ENCODE measurements at regions not wholly inside any gene's neighbourhood (a gene's known extent, or its start where the extent isn't known, plus 50 kb on each side); places are given as distances from the start of the nearest gene placed in this dataset.
A peak's percentile ranks its signal among the peaks of the same experiment; 100 is the strongest.

DNA sequence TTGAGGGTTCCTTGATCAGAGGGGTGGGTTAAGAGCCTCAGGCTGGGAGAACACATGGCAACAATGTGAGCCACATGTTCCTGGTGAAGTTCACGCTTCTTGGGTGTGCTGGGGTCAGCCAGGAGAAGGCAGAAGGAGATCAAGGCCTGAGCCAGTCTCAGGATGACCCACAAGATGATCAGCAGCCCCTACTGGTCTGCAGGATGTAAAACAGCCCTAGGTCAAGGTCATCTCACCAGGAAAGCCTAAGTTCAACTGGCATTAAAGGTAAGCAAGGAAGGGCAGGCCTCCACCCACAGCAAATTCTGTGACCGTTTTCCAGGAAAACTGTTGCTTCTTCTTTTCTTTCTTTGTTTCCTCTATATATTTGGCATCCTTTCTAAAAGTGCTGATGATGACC is 156.7 kb upstream of the KIRREL3 start:
- H3K36me3 ChIP-seq (ENCODE audit: insufficient read depth) = no peaks in the 10 kb centered on the region
- H3K27ac Mint-ChIP-seq = no peak overlapping the region
- H3K27ac ChIP-seq (ENCODE audit: low read depth) = no peak overlapping the region
- H3K4me1 Mint-ChIP-seq = peaks cover 16% of the 10 kb centered on the region; the same call in 2 of the 3 replicates
- H3K27me3 ChIP-seq (ENCODE audit: insufficient read depth) = no peaks in the 10 kb centered on the region
- no peaks in the 10 kb centered on the region for H3K79me2 ChIP-seq (replicated peaks; ENCODE audit: insufficient read depth)
- H3K27me3 Mint-ChIP-seq (ENCODE audit: insufficient read depth, low read depth, poor library complexity) = peaks cover under 1% of the 10 kb centered on the region
- H3K9me3 Mint-ChIP-seq = no peaks in the 10 kb centered on the region
- no peak overlapping the region for H3K4me2 ChIP-seq
- H2AFZ ChIP-seq = no peak overlapping the region
- H3K9me2 ChIP-seq (ENCODE audit: insufficient read depth) = no peaks in the 10 kb centered on the region
- no peaks in the 10 kb centered on the region for H3K36me3 Mint-ChIP-seq (ENCODE audit: low read depth)
- no peak overlapping the region for H3K4me3 ChIP-seq
- H3K4me3 Mint-ChIP-seq = no peak overlapping the region
- H4K20me1 ChIP-seq (replicated peaks; ENCODE audit: insufficient read depth) = no peaks in the 10 kb centered on the region
- 0 out of 3 replicates have a peak, but pooled peaks have one; percentile 31 for ATAC-seq
- TF ChIP-seq ZNF331 (CRISPR knock-in tag; IDR thresholded peaks at IDR 0.05; ENCODE audit: low read depth) (no peak), CREB1 (CRISPR knock-in tag; IDR thresholded peaks at IDR 0.05; ENCODE audit: low read depth) (no peak), EZH2 (IDR thresholded peaks at IDR 0.05; ENCODE audit: low read depth, unreplicated experiment) (no peak), STAT1 (IDR thresholded peaks at IDR 0.05; ENCODE audit: unreplicated experiment) (no peak), EZH2phosphoT487 (IDR thresholded peaks at IDR 0.05; ENCODE audit: unreplicated experiment) (no peak), POLR2AphosphoS5 (IDR thresholded peaks at IDR 0.05; ENCODE audit: low read depth) (no peak)
- TF ChIP-seq, protein P1, sequence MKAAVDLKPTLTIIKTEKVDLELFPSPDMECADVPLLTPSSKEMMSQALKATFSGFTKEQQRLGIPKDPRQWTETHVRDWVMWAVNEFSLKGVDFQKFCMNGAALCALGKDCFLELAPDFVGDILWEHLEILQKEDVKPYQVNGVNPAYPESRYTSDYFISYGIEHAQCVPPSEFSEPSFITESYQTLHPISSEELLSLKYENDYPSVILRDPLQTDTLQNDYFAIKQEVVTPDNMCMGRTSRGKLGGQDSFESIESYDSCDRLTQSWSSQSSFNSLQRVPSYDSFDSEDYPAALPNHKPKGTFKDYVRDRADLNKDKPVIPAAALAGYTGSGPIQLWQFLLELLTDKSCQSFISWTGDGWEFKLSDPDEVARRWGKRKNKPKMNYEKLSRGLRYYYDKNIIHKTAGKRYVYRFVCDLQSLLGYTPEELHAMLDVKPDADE (IDR thresholded peaks at IDR 0.05) = no peak
- TF ChIP-seq, protein P2, sequence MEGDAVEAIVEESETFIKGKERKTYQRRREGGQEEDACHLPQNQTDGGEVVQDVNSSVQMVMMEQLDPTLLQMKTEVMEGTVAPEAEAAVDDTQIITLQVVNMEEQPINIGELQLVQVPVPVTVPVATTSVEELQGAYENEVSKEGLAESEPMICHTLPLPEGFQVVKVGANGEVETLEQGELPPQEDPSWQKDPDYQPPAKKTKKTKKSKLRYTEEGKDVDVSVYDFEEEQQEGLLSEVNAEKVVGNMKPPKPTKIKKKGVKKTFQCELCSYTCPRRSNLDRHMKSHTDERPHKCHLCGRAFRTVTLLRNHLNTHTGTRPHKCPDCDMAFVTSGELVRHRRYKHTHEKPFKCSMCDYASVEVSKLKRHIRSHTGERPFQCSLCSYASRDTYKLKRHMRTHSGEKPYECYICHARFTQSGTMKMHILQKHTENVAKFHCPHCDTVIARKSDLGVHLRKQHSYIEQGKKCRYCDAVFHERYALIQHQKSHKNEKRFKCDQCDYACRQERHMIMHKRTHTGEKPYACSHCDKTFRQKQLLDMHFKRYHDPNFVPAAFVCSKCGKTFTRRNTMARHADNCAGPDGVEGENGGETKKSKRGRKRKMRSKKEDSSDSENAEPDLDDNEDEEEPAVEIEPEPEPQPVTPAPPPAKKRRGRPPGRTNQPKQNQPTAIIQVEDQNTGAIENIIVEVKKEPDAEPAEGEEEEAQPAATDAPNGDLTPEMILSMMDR (conservative IDR thresholded peaks at IDR 0.05; ENCODE audit: low read depth in 2 of 2) = peak in 1 of 2 experiments; percentile 40; a peak in 2 of 4 replicates
- H3F3A ChIP-seq (replicated peaks; ENCODE audit: low read depth) = no peaks in the 10 kb centered on the region
- H3K4me1 ChIP-seq (ENCODE audit: insufficient read depth) = no peaks in the 10 kb centered on the region
- DNase-seq (ENCODE audit: low spot score) = no peak

DNA sequence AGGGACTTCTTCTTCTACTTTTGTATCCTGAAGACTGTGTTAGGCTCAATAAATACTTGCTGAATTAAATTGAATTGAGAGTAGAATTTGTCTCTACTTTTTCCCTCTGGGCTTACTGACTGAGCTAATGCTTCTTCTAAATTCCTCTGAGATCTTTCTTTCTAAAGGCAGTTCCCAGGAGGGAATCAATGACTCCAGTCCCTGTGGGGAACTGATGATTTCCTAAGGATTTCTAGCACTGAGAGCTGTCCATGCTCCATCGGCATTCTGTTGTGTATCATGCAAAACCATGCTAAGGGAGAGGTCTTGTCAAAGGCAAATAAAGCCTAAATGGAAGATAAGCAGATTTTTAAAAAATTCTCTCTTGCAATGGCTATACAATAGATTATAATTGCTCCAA is 148.8 kb upstream of the KIRREL3 start:
- ATAC-seq (peak; percentile 52), DNase-seq (ENCODE audit: low spot score) (peak; percentile 8)
- Histone ChIP-seq H3K27me3 (ENCODE audit: insufficient read depth) (no peaks in the 10 kb centered on the region), H2AFZ (peak overlapping the region; percentile 25; the same call in 1 of the 2 replicates), H3K9me2 (ENCODE audit: insufficient read depth) (no peaks in the 10 kb centered on the region; the same call in 1 of the 2 replicates), H3K36me3 (ENCODE audit: insufficient read depth) (no peaks in the 10 kb centered on the region), H3F3A (replicated peaks; ENCODE audit: low read depth) (no peaks in the 10 kb centered on the region), H4K20me1 (replicated peaks; ENCODE audit: insufficient read depth) (no peaks in the 10 kb centered on the region), H3K4me3 (no peak overlapping the region), H3K4me1 (ENCODE audit: insufficient read depth) (no peaks in the 10 kb centered on the region), H3K79me2 (replicated peaks; ENCODE audit: insufficient read depth) (no peaks in the 10 kb centered on the region), H3K27ac (ENCODE audit: low read depth) (no peak overlapping the region), H3K4me2 (no peak overlapping the region)
- no peak overlapping the region for H3K4me3 Mint-ChIP-seq
- no peak overlapping the region for H3K27ac Mint-ChIP-seq
- H3K27me3 Mint-ChIP-seq (ENCODE audit: insufficient read depth, low read depth, poor library complexity) = no peaks in the 10 kb centered on the region
- H3K36me3 Mint-ChIP-seq (ENCODE audit: low read depth) = no peaks in the 10 kb centered on the region
- H3K9me3 Mint-ChIP-seq = no peaks in the 10 kb centered on the region; the same call in 2 of the 3 replicates
- peaks cover 5% of the 10 kb centered on the region; the same call in 1 of the 3 replicates for H3K4me1 Mint-ChIP-seq
- TF ChIP-seq ZNF462 (CRISPR knock-in tag; IDR thresholded peaks at IDR 0.05) (no peak), ZNF331 (CRISPR knock-in tag; IDR thresholded peaks at IDR 0.05; ENCODE audit: low read depth) (no peak)
- TF ChIP-seq, protein P1 (IDR thresholded peaks at IDR 0.05) = no peak

All from GM23338 (cell line).